ENCODE measurements at regions not wholly inside any gene's neighbourhood (a gene's known extent, or its start where the extent isn't known, plus 50 kb on each side); places are given as distances from the start of the nearest gene placed in this dataset.

DNA sequence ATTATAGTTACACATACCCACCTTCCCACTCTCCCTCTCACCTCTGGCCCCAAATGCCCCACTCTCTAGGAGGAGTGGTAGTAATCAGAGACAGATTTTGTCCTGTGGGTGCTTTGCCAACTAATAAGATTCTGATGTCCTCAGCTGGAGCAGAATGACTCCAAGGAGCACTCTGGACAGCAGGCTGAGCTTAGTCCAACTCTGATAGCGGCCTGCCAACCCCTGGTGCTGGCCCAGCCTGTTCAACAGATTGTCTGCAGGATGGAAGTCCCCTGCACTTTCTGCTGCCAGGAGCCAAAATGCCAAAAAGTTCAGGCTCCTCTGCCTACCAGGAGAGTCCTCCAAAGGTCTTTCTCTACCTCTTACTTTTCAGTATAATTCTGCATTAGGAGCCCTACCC is 160.5 kb upstream of the UMPS start:
- Mint-ChIP-seq H3K4me3 (ENCODE audit: unreplicated experiment) (no peak overlapping the region), H3K27ac (ENCODE audit: low read depth, unreplicated experiment) (no peak overlapping the region), H3K4me1 (ENCODE audit: insufficient read depth, unreplicated experiment) (peaks cover 6% of the 10 kb centered on the region), H3K27me3 (ENCODE audit: insufficient read depth, unreplicated experiment) (peaks cover 55% of the 10 kb centered on the region), H3K9me3 (ENCODE audit: unreplicated experiment) (no peaks in the 10 kb centered on the region), H3K36me3 (ENCODE audit: insufficient read depth, unreplicated experiment) (no peaks in the 10 kb centered on the region)
- TF ChIP-seq CTCF (IDR thresholded peaks at IDR 0.05; ENCODE audit: unreplicated experiment) = no peak
- intact Hi-C loops (cut with micrococcal nuclease) = no loop called here
- no TSS peak for BruUV-seq (replicated peaks)
- no peak for DNase-seq (ENCODE audit: unreplicated experiment)
- CTCF ChIA-PET = interaction anchor here (0.8 to 4.7 kb wide), 5 partner anchors 10 to 127 kb away, joined by 4 to 48 read pairs (median 5); no protein-coding TSS in a partner anchor
- POLR2A ChIA-PET = interaction anchor here (1.5 kb wide), 1 partner anchor 104 kb away, joined by 3 read pairs; no protein-coding TSS in a partner anchor

- Mint-ChIP-seq H3K4me1 (ENCODE audit: insufficient read depth, unreplicated experiment) (peaks cover 6% of the 10 kb centered on the region), H3K36me3 (ENCODE audit: insufficient read depth, unreplicated experiment) (no peaks in the 10 kb centered on the region), H3K4me3 (ENCODE audit: unreplicated experiment) (no peak overlapping the region), H3K27ac (ENCODE audit: low read depth, unreplicated experiment) (no peak overlapping the region), H3K9me3 (ENCODE audit: unreplicated experiment) (no peaks in the 10 kb centered on the region), H3K27me3 (ENCODE audit: insufficient read depth, unreplicated experiment) (peaks cover 50% of the 10 kb centered on the region)
- ChIA-PET POLR2A (interaction anchor here (0.6 to 1.5 kb wide), 2 partner anchors 105 to 1020 kb away, joined by 3 read pairs; no protein-coding TSS in a partner anchor), CTCF (interaction anchor here (0.8 to 4.7 kb wide), 5 partner anchors 11 to 191 kb away, joined by 4 to 48 read pairs (median 10); no protein-coding TSS in a partner anchor)
- no peak for DNase-seq (ENCODE audit: unreplicated experiment)
- TF ChIP-seq CTCF (IDR thresholded peaks at IDR 0.05; ENCODE audit: unreplicated experiment) = no peak
- intact Hi-C loops (cut with micrococcal nuclease) = no loop called here
- no TSS peak for BruUV-seq (replicated peaks)
Observed at GRCh38 chr3:124570232-124570631, 160.0 kb upstream of the UMPS start.

- Mint-ChIP-seq H3K27ac (ENCODE audit: low read depth, unreplicated experiment) (no peak overlapping the region), H3K36me3 (ENCODE audit: insufficient read depth, unreplicated experiment) (no peaks in the 10 kb centered on the region), H3K27me3 (ENCODE audit: insufficient read depth, unreplicated experiment) (peaks cover 24% of the 10 kb centered on the region), H3K4me3 (ENCODE audit: unreplicated experiment) (no peak overlapping the region), H3K4me1 (ENCODE audit: insufficient read depth, unreplicated experiment) (peaks cover 6% of the 10 kb centered on the region), H3K9me3 (ENCODE audit: unreplicated experiment) (no peaks in the 10 kb centered on the region)
- ChIA-PET POLR2A (interaction anchor here (0.6 kb wide), 1 partner anchor 157 kb away, joined by 3 read pairs; the partner anchor contains the start of gene UMPS), CTCF (interaction anchor here (0.6 to 4.7 kb wide), 5 partner anchors 13 to 618 kb away, joined by 3 to 48 read pairs (median 5); no protein-coding TSS in a partner anchor)
- intact Hi-C loops (cut with micrococcal nuclease) = no loop called here
- no peak for DNase-seq (ENCODE audit: unreplicated experiment)
- BruUV-seq (replicated peaks) = no TSS peak
- TF ChIP-seq CTCF (IDR thresholded peaks at IDR 0.05; ENCODE audit: unreplicated experiment) = no peak
Observed at GRCh38 chr3:124572851-124573405, 157.3 kb upstream of the UMPS start.

DNA sequence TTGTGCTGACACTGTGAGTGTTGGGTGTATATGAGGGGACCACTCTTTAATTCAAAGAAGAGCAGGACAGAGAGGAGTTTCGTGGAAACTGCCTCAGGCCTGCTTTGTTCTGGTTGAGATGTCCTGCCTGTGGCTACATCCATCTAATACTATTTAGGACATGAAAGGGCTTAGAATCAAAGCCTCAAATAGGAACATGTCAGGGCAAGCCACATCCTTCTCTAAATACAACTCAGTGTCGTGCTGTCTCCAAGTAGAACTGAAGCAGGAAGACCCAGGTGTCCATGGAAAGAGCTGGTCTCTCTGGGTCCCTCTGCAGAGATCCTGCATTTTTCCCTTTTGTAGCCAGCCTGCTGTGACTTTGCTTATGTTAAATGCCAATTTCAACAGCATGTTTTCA is 156.2 kb upstream of the UMPS start:
- no peak for TF ChIP-seq CTCF (IDR thresholded peaks at IDR 0.05; ENCODE audit: unreplicated experiment)
- Mint-ChIP-seq H3K4me1 (ENCODE audit: insufficient read depth, unreplicated experiment) (peaks cover 6% of the 10 kb centered on the region), H3K27me3 (ENCODE audit: insufficient read depth, unreplicated experiment) (peaks cover 16% of the 10 kb centered on the region), H3K27ac (ENCODE audit: low read depth, unreplicated experiment) (peak overlapping the region; percentile 49), H3K36me3 (ENCODE audit: insufficient read depth, unreplicated experiment) (no peaks in the 10 kb centered on the region), H3K9me3 (ENCODE audit: unreplicated experiment) (no peaks in the 10 kb centered on the region), H3K4me3 (ENCODE audit: unreplicated experiment) (no peak overlapping the region)
- intact Hi-C loops (cut with micrococcal nuclease) = no loop called here
- POLR2A ChIA-PET = no interaction called here
- CTCF ChIA-PET = interaction anchor here (0.9 to 1.7 kb wide), 3 partner anchors 9 to 115 kb away, joined by 5 to 7 read pairs (median 7); no protein-coding TSS in a partner anchor
- no TSS peak for BruUV-seq (replicated peaks)
- DNase-seq (ENCODE audit: unreplicated experiment) = no peak

Measured in MCF 10A (cell line).